GM21529 (cell line): ENCODE measurements at regions not wholly inside any gene's neighbourhood (a gene's known extent, or its start where the extent isn't known, plus 50 kb on each side); places are given as distances from the start of the nearest gene placed in this dataset.
"Not testable (repeated sequence)": the region's sequence is repeated elsewhere in the genome, so short reads cannot be mapped to it uniquely, and the experiment has no call there.

Source experiments
- ATAC-seq: cut with Tn5 transposase; IDR thresholded peaks from one replicate; pipeline ENCODE4 v1.9.1; 2021; ENCODE audit not compliant: unreplicated experiment

GRCh38 chr5:174925586-174925985 lies 201.2 kb downstream of the MSX2 start:
- no peak for ATAC-seq

GRCh38 chr5:174922955-174923354 lies 198.6 kb downstream of the MSX2 start:
- ATAC-seq = no peak

GRCh38 chr5:174920906-174921550 lies 196.6 kb downstream of the MSX2 start:
- no peak for ATAC-seq

GRCh38 chr5:174919351-174919750 lies 195.0 kb downstream of the MSX2 start:
- ATAC-seq = no peak

- no peak for ATAC-seq
These were observed 194.3 kb downstream of the MSX2 start for GRCh38 chr5:174918655-174919054.

- no peak for ATAC-seq
These were observed 193.7 kb downstream of the MSX2 start for GRCh38 chr5:174917976-174918554.

- not testable (repeated sequence) for ATAC-seq
These were observed 193.1 kb downstream of the MSX2 start for GRCh38 chr5:174917435-174917834.

- ATAC-seq = not testable (repeated sequence)
These were observed 192.5 kb downstream of the MSX2 start for GRCh38 chr5:174916924-174917323.

- no peak for ATAC-seq
These were observed 191.8 kb downstream of the MSX2 start for GRCh38 chr5:174916227-174916626.

- no peak for ATAC-seq
These were observed 186.7 kb downstream of the MSX2 start for GRCh38 chr5:174911118-174911517.

GRCh38 chr5:174910245-174910737 lies 185.9 kb downstream of the MSX2 start:
- ATAC-seq = peak; percentile 90

GRCh38 chr5:174903172-174903732 lies 178.9 kb downstream of the MSX2 start:
- ATAC-seq = no peak

GRCh38 chr5:174901336-174901735 lies 177.0 kb downstream of the MSX2 start:
- no peak for ATAC-seq

- no peak for ATAC-seq
These were observed 176.0 kb downstream of the MSX2 start for GRCh38 chr5:174900240-174900865.

- ATAC-seq = no peak
These were observed 173.0 kb downstream of the MSX2 start for GRCh38 chr5:174897281-174897950.

- ATAC-seq = no peak
These were observed 171.0 kb downstream of the MSX2 start for GRCh38 chr5:174895360-174895759.

GRCh38 chr5:174892742-174893141 lies 168.4 kb downstream of the MSX2 start:
- ATAC-seq = no peak

GRCh38 chr5:174880412-174881200 lies 156.2 kb downstream of the MSX2 start:
- ATAC-seq = not testable (repeated sequence)

GRCh38 chr5:174877987-174878386 lies 153.6 kb downstream of the MSX2 start:
- no peak for ATAC-seq

GRCh38 chr5:174872271-174872670 lies 147.9 kb downstream of the MSX2 start:
- no peak for ATAC-seq

- no peak for ATAC-seq
These were observed 127.8 kb downstream of the MSX2 start for GRCh38 chr5:174852143-174852542.
